SU-DHL-6 (cell line): ENCODE measurements at regions not wholly inside any gene's neighbourhood (a gene's known extent, or its start where the extent isn't known, plus 50 kb on each side); places are given as distances from the start of the nearest gene placed in this dataset.
"Not testable (repeated sequence)": the region's sequence is repeated elsewhere in the genome, so short reads cannot be mapped to it uniquely, and the experiment has no call there.

ENCODE experiments used
- EZH2phosphoT487 ChIP-seq: fragments of 200-600 bp; sonication (generic), shearing (Covaris generic); conservative IDR thresholded peaks from 2 replicates; pipeline ENCODE4 v1.6.1; 2018; ENCODE audit warnings: mild to moderate bottlenecking, antibody characterized with exemption, low read length, moderate library complexity, mixed read lengths
- TF ChIP-seq, protein P1 (sequence below): fragments of 200-600 bp; sonication (generic); IDR thresholded peaks from one replicate; pipeline ENCODE4 v1.5.1; 2017; ENCODE audit warnings: antibody characterized with exemption, mild to moderate bottlenecking, low read length, moderate library complexity; ENCODE audit not compliant: insufficient read depth, poor library complexity, severe bottlenecking

DNA sequence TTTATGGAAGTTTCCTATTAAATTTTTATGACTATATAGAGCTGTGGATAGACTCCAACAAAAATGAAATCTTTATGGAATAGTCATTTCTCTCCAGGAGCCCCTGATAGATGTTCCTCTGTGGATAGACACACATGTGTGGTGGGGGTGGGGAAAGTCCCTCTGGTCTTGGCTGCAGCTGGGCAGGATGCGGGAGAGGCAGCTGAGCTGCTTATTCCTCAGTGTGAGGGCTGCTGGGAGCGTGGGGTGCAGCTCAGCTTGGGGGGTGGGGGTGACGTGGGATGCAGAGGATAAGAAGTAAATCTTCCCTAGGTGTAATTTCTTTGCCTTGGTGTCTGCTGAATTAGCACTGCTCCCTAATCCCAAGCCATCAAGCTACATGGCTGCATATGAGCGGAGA is 192.8 kb upstream of the PLGLB2 start:
- TF ChIP-seq, protein P1, sequence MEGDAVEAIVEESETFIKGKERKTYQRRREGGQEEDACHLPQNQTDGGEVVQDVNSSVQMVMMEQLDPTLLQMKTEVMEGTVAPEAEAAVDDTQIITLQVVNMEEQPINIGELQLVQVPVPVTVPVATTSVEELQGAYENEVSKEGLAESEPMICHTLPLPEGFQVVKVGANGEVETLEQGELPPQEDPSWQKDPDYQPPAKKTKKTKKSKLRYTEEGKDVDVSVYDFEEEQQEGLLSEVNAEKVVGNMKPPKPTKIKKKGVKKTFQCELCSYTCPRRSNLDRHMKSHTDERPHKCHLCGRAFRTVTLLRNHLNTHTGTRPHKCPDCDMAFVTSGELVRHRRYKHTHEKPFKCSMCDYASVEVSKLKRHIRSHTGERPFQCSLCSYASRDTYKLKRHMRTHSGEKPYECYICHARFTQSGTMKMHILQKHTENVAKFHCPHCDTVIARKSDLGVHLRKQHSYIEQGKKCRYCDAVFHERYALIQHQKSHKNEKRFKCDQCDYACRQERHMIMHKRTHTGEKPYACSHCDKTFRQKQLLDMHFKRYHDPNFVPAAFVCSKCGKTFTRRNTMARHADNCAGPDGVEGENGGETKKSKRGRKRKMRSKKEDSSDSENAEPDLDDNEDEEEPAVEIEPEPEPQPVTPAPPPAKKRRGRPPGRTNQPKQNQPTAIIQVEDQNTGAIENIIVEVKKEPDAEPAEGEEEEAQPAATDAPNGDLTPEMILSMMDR: not testable (repeated sequence)
- TF ChIP-seq EZH2phosphoT487: not testable (repeated sequence)
